HG03521 (cell line): ENCODE measurements at regions not wholly inside any gene's neighbourhood (a gene's known extent, or its start where the extent isn't known, plus 50 kb on each side); places are given as distances from the start of the nearest gene placed in this dataset.

ENCODE experiments used
- ATAC-seq: cut with Tn5 transposase; IDR thresholded peaks from one replicate; pipeline ENCODE4 v1.9.1; 2021; ENCODE audit warnings: mild to moderate bottlenecking, moderate library complexity; ENCODE audit not compliant: unreplicated experiment

- no peak for ATAC-seq
Observed at GRCh38 chr14:66388516-66388915, 97.7 kb upstream of the CCDC196 start.

- ATAC-seq, result no peak
Observed at GRCh38 chr14:66389481-66389880, 96.7 kb upstream of the CCDC196 start.

- ATAC-seq, result no peak
Observed at GRCh38 chr14:66395300-66395699, 90.9 kb upstream of the CCDC196 start.

GRCh38 chr14:66396164-66396563, 90.0 kb upstream of the CCDC196 start:
- no peak for ATAC-seq

GRCh38 chr14:66398437-66398836, 87.7 kb upstream of the CCDC196 start:
- ATAC-seq, result no peak

GRCh38 chr14:66401449-66402095, 84.6 kb upstream of the CCDC196 start:
- ATAC-seq, result no peak

GRCh38 chr14:66403183-66403582, 83.0 kb upstream of the CCDC196 start:
- no peak for ATAC-seq

GRCh38 chr14:66404051-66404545, 82.1 kb upstream of the CCDC196 start:
- ATAC-seq, result no peak

GRCh38 chr14:66405158-66405557, 81.0 kb upstream of the CCDC196 start:
- no peak for ATAC-seq

GRCh38 chr14:66413901-66414300, 72.3 kb upstream of the CCDC196 start:
- no peak for ATAC-seq

GRCh38 chr14:66414511-66414910, 71.7 kb upstream of the CCDC196 start:
- no peak for ATAC-seq

- ATAC-seq, result no peak
Observed at GRCh38 chr14:66420251-66421006, 65.7 kb upstream of the CCDC196 start.

- no peak for ATAC-seq
Observed at GRCh38 chr14:66421990-66422946, 63.9 kb upstream of the CCDC196 start.

- no peak for ATAC-seq
Observed at GRCh38 chr14:66425402-66425801, 60.8 kb upstream of the CCDC196 start.

GRCh38 chr14:66426451-66426850, 59.7 kb upstream of the CCDC196 start:
- ATAC-seq, result no peak

- no peak for ATAC-seq
Observed at GRCh38 chr14:66432334-66432733, 53.8 kb upstream of the CCDC196 start.

- ATAC-seq, result no peak
Observed at GRCh38 chr14:66434464-66434863, 51.7 kb upstream of the CCDC196 start.

- no peak for ATAC-seq
Observed at GRCh38 chr14:66435683-66436082, 50.5 kb upstream of the CCDC196 start.
